Retina (tissue), 1 donor: ENCODE measurements at regions not wholly inside any gene's neighbourhood (a gene's known extent, or its start where the extent isn't known, plus 50 kb on each side); places are given as distances from the start of the nearest gene placed in this dataset.
"Not testable (repeated sequence)": the region's sequence is repeated elsewhere in the genome, so short reads cannot be mapped to it uniquely, and the experiment has no call there.

Source experiments
- DNase-seq: peaks from one replicate; pipeline ENCODE4 v3.0.0-alpha.2; 2016

DNA sequence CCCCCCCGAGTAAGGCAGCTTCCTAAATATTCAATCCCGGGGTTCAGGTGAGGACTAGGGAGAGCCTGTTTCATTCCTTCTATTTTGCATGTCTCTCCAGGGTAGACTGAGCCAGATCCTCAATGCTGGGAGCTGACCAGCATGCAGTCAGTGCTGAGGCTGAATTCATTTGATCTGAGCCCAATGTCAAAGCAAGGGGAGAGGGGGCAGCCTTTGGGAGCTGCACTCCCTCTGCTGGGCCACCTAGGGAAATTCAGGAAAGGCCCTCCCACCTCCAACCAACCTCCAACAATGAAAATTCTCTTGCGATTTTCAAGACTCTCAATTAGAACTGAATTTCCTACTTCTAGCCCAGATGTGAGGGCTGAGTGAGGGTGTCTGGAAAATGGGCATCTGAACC is 371.2 kb downstream of the NPHP4 start:
- DNase-seq: peak; percentile 63

GRCh38 chr1:5620418-5620817 is 371.8 kb downstream of the NPHP4 start:
- no peak for DNase-seq

- DNase-seq: no peak
Observed at GRCh38 chr1:5619469-5619868, 372.8 kb downstream of the NPHP4 start.

DNA sequence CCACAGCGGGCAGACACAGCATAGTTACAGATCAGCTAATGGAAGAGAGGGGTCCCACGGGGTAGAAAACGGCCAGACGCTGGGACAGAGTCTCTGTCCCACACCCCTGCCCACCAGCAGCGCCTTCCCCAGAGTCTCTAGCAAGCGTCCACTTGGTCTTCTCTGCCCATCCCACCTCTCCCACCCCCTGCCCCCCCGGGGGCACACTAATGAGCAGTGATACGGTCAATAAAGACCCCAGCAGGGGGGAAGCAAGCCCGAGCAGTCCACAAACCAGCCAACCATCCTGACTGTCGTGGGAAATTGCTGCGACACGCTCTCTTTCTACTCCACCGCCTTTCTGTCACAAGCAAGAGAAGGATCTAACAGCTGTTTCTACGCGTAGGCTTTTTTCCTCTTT is 374.7 kb downstream of the NPHP4 start:
- peak; percentile 79 for DNase-seq

GRCh38 chr1:5617179-5617520 is 375.1 kb downstream of the NPHP4 start:
- DNase-seq: no peak

DNA sequence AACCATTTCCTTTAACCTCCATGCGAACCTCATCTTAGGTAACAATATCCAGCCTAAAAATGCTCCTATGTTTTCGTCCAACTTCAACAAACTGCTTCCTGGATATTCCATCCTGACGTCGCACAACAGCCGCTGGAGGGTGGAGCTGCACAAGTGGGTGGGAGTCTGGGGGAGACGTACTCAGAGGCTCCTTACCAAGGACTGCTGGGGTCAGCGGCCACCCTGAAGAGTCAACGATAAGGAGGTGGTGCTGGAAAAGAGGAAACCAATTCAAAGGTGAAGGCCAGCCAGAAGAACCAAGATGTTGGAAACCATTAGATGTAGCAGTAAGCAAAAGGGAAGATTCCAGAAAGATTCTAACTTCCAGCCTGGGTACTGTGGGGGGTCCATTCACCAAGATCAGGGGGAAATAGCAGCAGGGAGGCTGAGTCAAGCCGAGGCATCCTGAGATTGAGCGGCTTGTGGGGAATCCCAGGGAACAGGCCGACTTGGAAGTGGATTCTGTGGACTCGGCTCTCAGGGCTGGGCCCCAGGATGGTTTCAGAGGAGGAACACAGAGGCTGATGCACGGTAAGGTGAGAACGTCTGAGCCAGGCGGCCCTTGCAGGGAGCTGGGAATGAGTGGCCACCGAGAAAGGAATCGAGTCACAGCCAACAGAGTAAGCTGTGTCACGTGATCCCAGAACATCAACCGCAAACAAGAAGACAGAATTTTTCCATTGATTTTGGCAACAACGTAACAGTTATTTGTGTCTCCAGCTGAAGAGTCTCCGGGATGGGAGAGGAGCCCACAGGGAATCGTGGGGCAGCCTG is 375.7 kb downstream of the NPHP4 start:
- no peak for DNase-seq

DNA sequence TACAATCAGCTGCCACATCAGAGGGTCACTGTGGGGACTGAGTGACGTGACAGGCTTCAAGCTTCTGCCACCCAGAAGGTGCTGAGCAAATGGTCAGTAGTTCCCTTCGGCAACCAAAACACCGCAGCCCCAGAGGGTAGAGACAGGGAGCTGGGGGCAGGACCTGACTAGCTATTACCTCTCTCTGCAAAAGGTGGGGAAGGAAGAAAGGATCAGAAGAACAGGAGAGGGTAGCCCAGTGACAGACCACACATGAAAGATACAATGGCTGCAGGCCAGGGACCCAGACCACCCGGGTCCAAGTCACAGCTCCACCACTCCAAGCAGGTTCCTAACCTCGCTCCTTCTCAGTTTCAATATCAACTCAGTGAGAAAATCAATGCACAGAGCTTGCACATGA is 377.1 kb downstream of the NPHP4 start:
- DNase-seq: no peak

- no peak for DNase-seq
Observed at GRCh38 chr1:5613900-5614299, 378.3 kb downstream of the NPHP4 start.

GRCh38 chr1:5611851-5612250 is 380.4 kb downstream of the NPHP4 start:
- no peak for DNase-seq

DNA sequence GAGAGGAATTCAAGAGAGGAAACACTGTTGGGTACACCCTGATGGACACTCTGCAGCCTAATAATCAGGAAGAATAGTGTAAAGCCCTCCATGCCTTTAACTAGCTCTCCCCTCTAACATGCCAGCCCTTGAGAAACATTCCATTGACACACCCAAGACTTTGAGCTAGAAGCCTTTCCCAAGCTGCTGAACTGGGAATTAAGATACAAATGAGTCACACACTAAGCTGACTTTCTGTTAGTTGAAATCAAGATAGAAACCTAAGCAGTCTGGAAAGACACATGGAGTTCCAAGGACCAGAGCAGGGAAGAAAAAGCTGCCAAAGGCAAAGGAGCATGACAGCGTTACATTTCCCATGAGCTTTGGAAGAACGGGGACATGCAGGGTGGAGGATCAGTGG is 380.8 kb downstream of the NPHP4 start:
- DNase-seq: no peak

DNA sequence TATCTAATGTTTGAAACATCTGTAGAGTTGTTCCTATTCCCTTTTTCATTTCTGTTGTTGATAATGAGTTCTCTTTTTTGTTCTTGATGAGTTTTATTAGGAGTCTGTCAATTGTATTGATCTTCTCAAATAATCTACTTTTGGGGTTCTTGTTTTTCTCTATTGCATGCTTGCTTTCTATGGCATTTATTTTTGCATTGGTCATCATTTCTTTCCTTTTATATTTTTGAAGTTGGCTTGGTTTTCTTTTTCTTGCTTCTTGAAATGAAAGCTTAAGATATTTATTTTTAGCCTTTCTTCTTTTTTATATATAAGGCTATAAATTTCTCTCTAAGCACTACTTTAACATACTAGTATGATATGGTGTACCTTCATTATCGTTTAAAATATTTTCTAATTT is 381.8 kb downstream of the NPHP4 start:
- no peak for DNase-seq

GRCh38 chr1:5603353-5604104 is 388.7 kb downstream of the NPHP4 start:
- DNase-seq: no peak

DNA sequence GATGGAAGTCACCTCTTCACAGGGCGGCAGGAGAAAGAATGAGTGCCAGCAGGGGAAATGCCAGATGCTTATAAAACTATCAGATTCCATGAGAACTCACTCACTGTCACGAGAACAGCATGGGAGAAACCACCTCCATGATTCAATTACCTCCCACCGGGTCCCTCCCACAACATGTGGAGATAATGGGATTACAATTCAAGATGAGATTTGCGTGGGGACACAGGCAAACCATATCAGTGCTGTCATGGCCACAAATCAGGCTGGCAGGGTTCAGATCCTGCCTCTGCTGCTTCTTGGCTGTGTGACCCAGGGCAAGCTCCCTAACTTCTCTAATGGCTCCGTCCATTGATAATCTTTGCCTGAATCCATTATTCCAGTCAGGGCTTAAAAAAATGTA is 389.5 kb downstream of the NPHP4 start:
- DNase-seq: not testable (repeated sequence)

- DNase-seq: no peak
Observed at GRCh38 chr1:5601516-5601915, 390.7 kb downstream of the NPHP4 start.

DNA sequence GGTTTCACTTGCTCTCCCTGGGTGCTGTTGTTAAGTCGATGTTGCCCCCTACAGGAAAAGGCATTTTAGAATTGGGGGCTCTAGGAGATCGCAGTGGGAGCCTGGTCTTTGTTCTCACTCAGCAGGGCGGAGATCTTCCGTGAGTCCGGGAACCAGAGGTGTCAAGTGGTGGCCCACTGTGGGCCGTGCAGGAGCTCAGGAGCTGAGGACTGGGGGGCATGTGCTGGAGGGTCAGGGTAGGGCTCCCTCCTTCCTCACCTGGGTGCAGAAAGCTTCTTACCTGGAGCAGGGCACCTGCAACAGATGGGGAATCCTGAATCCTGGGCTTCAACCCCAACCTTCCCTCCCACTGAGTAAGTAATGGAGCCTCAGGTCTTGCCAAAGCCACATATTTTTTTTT is 392.7 kb downstream of the NPHP4 start:
- DNase-seq: no peak

GRCh38 chr1:5598824-5599395 is 393.3 kb downstream of the NPHP4 start:
- DNase-seq: no peak

- peak; percentile 46 for DNase-seq
Observed at GRCh38 chr1:5597991-5598823, 394.0 kb downstream of the NPHP4 start.

DNA sequence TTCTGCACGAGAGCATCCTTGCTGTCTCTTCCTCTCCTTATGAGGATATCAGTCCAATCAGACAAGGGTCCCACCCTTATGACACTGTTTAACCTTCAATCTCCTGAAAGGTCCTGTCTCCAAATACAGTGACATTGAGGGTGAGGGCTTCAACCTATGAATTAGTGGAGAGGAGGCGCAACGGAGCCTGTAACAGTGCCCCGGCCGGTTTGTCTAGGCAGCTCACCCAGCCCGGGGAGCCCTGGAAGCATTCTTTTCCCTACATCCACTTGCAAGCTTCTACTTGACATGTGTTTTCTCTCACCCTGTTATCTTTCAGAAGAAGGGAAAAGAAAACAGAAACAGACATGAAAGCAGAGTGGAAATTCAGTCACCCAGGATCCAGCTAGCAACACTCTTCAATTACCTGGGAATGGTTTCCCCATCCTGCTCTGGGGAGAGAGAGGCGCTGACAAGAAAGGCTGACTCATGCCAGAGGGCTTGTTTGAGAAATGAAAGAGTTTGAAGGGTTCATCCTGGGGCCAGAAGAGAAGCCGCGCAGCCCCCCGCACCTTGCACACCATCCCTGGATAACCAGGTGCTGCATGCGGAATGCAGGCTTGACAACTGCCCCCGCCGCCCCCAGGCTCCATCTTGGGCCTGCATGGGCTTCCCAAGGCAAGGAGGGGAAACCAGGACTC is 394.9 kb downstream of the NPHP4 start:
- peak; percentile 29 for DNase-seq

DNA sequence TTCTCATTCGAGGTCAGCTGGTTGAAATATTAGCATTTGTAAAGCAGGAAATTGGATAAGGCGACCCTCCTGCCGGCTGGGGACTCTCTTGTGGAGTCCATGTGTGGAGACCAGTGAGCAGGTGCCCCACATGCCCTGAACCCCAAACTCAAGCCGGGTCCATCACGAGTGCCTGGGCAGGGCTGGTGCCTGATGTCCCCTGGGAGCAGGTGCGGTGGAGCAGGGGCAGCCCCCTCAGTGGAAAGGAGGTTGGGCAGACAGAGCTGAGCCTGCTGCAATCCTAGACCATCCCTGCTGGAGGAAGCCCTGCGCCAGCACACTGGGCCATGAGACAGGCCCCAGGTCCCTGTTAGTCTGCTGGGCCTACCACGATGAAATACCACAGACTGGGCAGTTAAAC is 395.6 kb downstream of the NPHP4 start:
- DNase-seq: no peak

DNA sequence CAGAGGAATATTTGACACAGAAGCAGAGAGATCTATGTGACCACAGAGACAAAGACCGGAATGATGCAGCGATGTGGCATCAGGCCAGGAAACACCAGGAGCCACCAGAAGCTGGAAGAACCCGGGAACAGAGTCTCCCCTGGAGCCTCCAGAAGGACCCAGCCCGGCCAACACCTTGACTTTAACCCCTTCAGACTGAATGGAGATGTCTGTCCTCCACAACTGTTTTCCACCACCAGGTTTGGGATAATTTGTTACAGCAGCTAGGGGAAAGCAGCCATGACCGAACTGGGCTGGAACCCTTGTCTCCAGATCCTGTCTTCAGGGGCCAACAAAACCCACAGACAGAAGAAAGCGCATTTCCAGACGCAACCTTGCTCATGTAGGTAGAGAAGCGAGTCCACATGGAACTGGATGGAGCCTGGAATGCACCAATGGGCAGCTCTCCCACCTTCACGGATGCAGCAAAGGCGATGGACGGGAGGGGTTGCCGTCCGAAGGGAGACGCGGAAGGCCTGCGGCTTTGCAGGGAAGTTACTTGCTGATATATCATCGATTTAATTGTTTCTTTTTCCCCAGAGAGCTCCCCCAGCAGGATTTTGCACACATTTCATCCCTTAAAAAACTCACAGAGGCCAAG is 396.6 kb downstream of the NPHP4 start:
- DNase-seq: no peak

DNA sequence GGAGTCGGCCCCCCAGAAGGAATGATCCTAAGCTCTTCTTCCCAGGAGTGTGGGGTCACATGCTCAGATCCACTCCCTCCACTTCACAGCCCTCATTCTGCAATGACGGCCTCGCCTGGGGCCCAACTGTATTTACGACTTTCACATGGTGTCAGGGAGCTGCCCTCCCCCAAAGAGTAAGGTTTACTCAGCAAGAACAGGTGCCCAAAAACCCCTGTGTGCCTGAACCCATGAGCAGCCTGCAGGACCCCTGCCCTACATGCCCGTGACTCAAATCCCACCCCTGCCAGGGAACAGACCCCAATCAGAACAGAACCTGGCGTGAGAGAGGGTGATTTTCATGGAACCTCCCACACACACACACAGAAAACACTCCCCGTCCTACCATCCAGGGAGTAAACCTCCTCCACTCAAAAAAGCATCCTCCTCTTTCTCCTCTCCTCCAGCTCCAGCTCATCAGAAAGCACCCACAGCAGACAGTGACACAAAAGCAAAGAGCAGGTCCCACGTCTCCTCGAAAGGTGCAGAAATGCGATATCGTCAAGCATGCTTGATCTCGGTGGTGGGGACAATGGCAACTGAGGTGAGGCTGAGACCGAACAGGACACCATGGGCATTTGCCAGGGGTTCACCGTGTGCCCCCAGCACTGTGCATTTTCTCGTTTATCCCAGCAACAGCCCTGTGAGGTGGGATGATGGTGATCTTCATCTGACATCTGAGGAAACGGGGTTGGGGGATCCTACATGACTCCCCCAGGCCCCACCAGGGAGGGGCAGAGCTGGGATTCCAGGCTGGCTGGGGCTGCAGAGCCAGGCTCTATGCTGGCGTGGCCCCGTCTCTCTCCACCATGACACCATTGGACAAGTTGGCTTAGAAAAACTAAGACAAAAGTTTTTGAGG is 397.9 kb downstream of the NPHP4 start:
- DNase-seq: no peak
